ENCODE measurements at regions not wholly inside any gene's neighbourhood (a gene's known extent, or its start where the extent isn't known, plus 50 kb on each side); places are given as distances from the start of the nearest gene placed in this dataset.

DNA sequence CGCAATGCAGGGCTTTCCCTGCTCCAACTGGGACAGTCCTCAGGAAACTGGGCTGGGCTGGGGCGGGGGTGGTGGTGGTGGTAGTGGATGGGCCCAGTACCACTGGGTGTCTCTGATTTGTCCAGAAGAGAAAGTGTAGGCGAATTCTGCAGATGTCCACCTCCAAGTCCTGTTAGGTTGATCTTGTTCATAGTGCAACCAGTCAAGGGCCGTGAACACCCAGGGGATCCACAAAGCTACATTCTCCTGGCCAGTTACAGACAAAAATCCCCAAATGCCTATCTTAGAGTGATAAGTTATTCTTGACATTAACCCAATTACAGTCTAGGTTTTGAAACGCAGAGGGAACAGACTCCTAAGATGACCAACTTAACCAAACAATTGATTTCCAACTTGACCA is 97.5 kb upstream of the SHB start (continued):
- no peak for TF ChIP-seq ZNF891 (CRISPR knock-in tag; IDR thresholded peaks at IDR 0.05)
- TF ChIP-seq POGK (CRISPR knock-in tag; conservative IDR thresholded peaks at IDR 0.05) = no peak
- no peak for TF ChIP-seq GLMP (CRISPR knock-in tag; IDR thresholded peaks at IDR 0.05; ENCODE audit: borderline replicate concordance)
- no peak for TF ChIP-seq ZNF253 (CRISPR knock-in tag; IDR thresholded peaks at IDR 0.05; ENCODE audit: borderline replicate concordance)
- no peak for TF ChIP-seq ZBTB14 (CRISPR knock-in tag; IDR thresholded peaks at IDR 0.05)

DNA sequence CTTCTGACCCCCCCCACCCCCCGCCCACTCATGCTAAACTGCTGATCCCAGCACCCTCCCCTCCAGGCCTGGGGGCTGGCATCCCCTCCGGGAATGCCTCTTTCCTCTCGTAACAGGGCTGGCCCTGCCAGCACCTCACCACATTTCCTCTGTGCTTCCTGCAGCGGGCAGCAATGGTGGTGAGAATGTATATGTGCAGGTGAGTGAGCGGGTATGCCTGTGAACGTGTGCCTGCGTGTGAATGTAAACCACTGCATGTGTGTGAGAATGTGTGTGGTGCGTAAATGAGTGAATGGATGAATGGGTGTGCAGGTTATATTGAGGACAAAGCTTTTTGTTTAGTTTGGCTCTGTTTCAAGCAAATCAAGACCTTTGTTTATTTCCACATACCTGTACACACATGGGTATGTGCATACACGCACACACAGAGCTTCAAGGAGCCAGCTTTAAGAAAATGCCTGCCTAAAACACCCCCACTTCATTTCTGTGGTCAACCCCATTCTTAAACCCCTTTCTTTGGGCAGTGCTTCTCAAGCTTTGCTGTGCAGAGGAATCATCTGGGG is 95.7 kb upstream of the SHB start:
- Histone ChIP-seq H2AFZ (ENCODE audit: low read length) (no peak overlapping the region), H3K9me3 (ENCODE audit: low read length) (peaks cover 3% of the 10 kb centered on the region; the same call in 1 of the 2 replicates), H3K27me3 (ENCODE audit: control insufficient read depth in 1 of 2, insufficient read depth in 2 of 2, low read length in 2 of 2) (peaks cover 0 to 15% of the 10 kb centered on the region in 2 experiments; a peak in 2 of 5 replicates), H3K36me3 (replicated peaks in 1 of 2; ENCODE audit: control insufficient read depth in 1 of 2, insufficient read depth in 2 of 2, low read length in 2 of 2) (no peaks in the 10 kb centered on the region), H3K4me2 (ENCODE audit: low read depth, low read length) (no peak overlapping the region), H3K79me2 (ENCODE audit: insufficient read depth, low read length) (no peaks in the 10 kb centered on the region), H3K27ac (ENCODE audit: extremely low read length, insufficient read depth, low read length) (no peak overlapping the region), H3K4me1 (ENCODE audit: insufficient read depth, low read length) (no peaks in the 10 kb centered on the region), H4K20me1 (ENCODE audit: insufficient read depth, low read length) (no peaks in the 10 kb centered on the region), H3K4me3 (replicated peaks in 1 of 3; ENCODE audit: insufficient read depth in 1 of 3, low read depth in 2 of 3, low read length in 3 of 3) (no peak overlapping the region), H3K9ac (ENCODE audit: insufficient read depth, low read depth, low read length) (no peak overlapping the region)
- 46% methylated on average over 9 of the region's 9 CpGs for WGBS (ENCODE audit: low lambda C conversion rate)
- ChIA-PET POLR2A (no interaction called here), CTCF (ENCODE audit: low intra/inter-chr PET ratio, low total read pairs) (no interaction called here)
- TF ChIP-seq ATF7-NPFF (CRISPR knock-in tag; IDR thresholded peaks at IDR 0.05; ENCODE audit: low read depth) (no peak), ZNF713 (CRISPR knock-in tag; IDR thresholded peaks at IDR 0.05) (no peak), KIAA2018 (CRISPR knock-in tag; IDR thresholded peaks at IDR 0.05; ENCODE audit: borderline replicate concordance) (no peak)
- intact Hi-C loops (cut with micrococcal nuclease; ENCODE audit: unreplicated experiment) = loop anchor here (5.0 to 10.0 kb wide), 2 partner anchors 140 to 682 kb away; no protein-coding TSS in a partner anchor
- DNase-seq (ENCODE audit: low spot score) = no peak
- no peak for ATAC-seq
- in situ Hi-C loops (cut with HindIII; ENCODE audit: extremely low pct_ligation_motif_present, low pct_unique_long_range_greater_than_20kb) = loop anchor here (5.0 kb wide), 1 partner anchor 252 kb away; no protein-coding TSS in a partner anchor
- BruUV-seq (replicated peaks) = no TSS peak
- no peak for FAIRE-seq
